Activated T-cell treated with anti-CD3 and anti-CD28 coated beads, Interleukin-2, amount 50 U/mL, for 24 hours (primary cell): ENCODE measurements at regions not wholly inside any gene's neighbourhood (a gene's known extent, or its start where the extent isn't known, plus 50 kb on each side); places are given as distances from the start of the nearest gene placed in this dataset.
A peak's percentile ranks its signal among the peaks of the same experiment; 100 is the strongest.

Experiments used
- DNase-seq: peaks from one replicate; pipeline ENCODE4 v3.0.0-alpha.2; 2020
- H3K27ac Mint-ChIP-seq: 2 replicates; pipeline ENCODE4 v1.8.0; 2020; ENCODE audit warnings: mild to moderate bottlenecking, mixed read lengths
- H3K27me3 Mint-ChIP-seq: 2 replicates; pipeline ENCODE4 v1.8.0; 2020; ENCODE audit warnings: mixed read lengths
- H3K36me3 Mint-ChIP-seq: 2 replicates; pipeline ENCODE4 v1.8.0; 2020; ENCODE audit warnings: low read depth, mixed read lengths
- H3K4me1 Mint-ChIP-seq: 2 replicates; pipeline ENCODE4 v1.8.0; 2020; ENCODE audit warnings: low read depth, mixed read lengths
- H3K4me3 Mint-ChIP-seq: 2 replicates; pipeline ENCODE4 v1.8.0; 2020; ENCODE audit warnings: mild to moderate bottlenecking, moderate library complexity, mixed read lengths
- H3K9me3 Mint-ChIP-seq: 2 replicates; pipeline ENCODE4 v1.8.0; 2020; ENCODE audit warnings: mixed read lengths

GRCh38 chr1:244265507-244265906 lies 186.2 kb downstream of the ADSS2 start:
- DNase-seq, result no peak
- Mint-ChIP-seq H3K4me3 (no peak overlapping the region), H3K36me3 (no peaks in the 10 kb centered on the region), H3K4me1 (no peaks in the 10 kb centered on the region), H3K27ac (no peak overlapping the region), H3K27me3 (no peaks in the 10 kb centered on the region), H3K9me3 (peaks cover 2% of the 10 kb centered on the region)

GRCh38 chr1:244269169-244269568 lies 182.5 kb downstream of the ADSS2 start:
- peaks cover 8% of the 10 kb centered on the region for H3K4me1 Mint-ChIP-seq
- H3K36me3 Mint-ChIP-seq, result no peaks in the 10 kb centered on the region
- no peak overlapping the region for H3K27ac Mint-ChIP-seq
- no peak overlapping the region for H3K4me3 Mint-ChIP-seq
- H3K27me3 Mint-ChIP-seq, result no peaks in the 10 kb centered on the region
- H3K9me3 Mint-ChIP-seq, result peaks cover 6% of the 10 kb centered on the region
- DNase-seq, result no peak

- H3K4me3 Mint-ChIP-seq, result no peak overlapping the region
- DNase-seq, result no peak
- no peaks in the 10 kb centered on the region for H3K27me3 Mint-ChIP-seq
- no peak overlapping the region for H3K27ac Mint-ChIP-seq
- peaks cover 6% of the 10 kb centered on the region for H3K9me3 Mint-ChIP-seq
- peaks cover 8% of the 10 kb centered on the region for H3K4me1 Mint-ChIP-seq
- H3K36me3 Mint-ChIP-seq, result no peaks in the 10 kb centered on the region
These were observed 180.7 kb downstream of the ADSS2 start for GRCh38 chr1:244271004-244271403.

GRCh38 chr1:244271691-244272308 lies 179.9 kb downstream of the ADSS2 start:
- peaks cover 8% of the 10 kb centered on the region for H3K4me1 Mint-ChIP-seq
- H3K27me3 Mint-ChIP-seq, result no peaks in the 10 kb centered on the region
- H3K4me3 Mint-ChIP-seq, result no peak overlapping the region
- peaks cover 6% of the 10 kb centered on the region for H3K9me3 Mint-ChIP-seq
- no peak overlapping the region for H3K27ac Mint-ChIP-seq
- no peaks in the 10 kb centered on the region for H3K36me3 Mint-ChIP-seq
- no peak for DNase-seq

- Mint-ChIP-seq H3K27me3 (no peaks in the 10 kb centered on the region), H3K36me3 (no peaks in the 10 kb centered on the region), H3K4me3 (no peak overlapping the region), H3K4me1 (peaks cover 8% of the 10 kb centered on the region), H3K9me3 (peaks cover 6% of the 10 kb centered on the region), H3K27ac (no peak overlapping the region)
- peak; percentile 74 for DNase-seq
These were observed 179.0 kb downstream of the ADSS2 start for GRCh38 chr1:244272471-244273261.

- H3K4me1 Mint-ChIP-seq, result peaks cover 8% of the 10 kb centered on the region
- H3K27ac Mint-ChIP-seq, result no peak overlapping the region
- peaks cover 6% of the 10 kb centered on the region for H3K9me3 Mint-ChIP-seq
- no peaks in the 10 kb centered on the region for H3K27me3 Mint-ChIP-seq
- no peak overlapping the region for H3K4me3 Mint-ChIP-seq
- H3K36me3 Mint-ChIP-seq, result no peaks in the 10 kb centered on the region
- DNase-seq, result no peak
These were observed 178.4 kb downstream of the ADSS2 start for GRCh38 chr1:244273262-244273844.

- Mint-ChIP-seq H3K4me1 (peaks cover 8% of the 10 kb centered on the region), H3K27me3 (no peaks in the 10 kb centered on the region), H3K36me3 (no peaks in the 10 kb centered on the region), H3K27ac (no peak overlapping the region), H3K4me3 (no peak overlapping the region), H3K9me3 (peaks cover 6% of the 10 kb centered on the region)
- DNase-seq, result no peak
These were observed 177.7 kb downstream of the ADSS2 start for GRCh38 chr1:244273845-244274619.

- no peaks in the 10 kb centered on the region for H3K36me3 Mint-ChIP-seq
- no peaks in the 10 kb centered on the region for H3K9me3 Mint-ChIP-seq
- DNase-seq, result no peak
- H3K4me1 Mint-ChIP-seq, result peaks cover 6% of the 10 kb centered on the region
- no peak overlapping the region for H3K27ac Mint-ChIP-seq
- no peaks in the 10 kb centered on the region for H3K27me3 Mint-ChIP-seq
- H3K4me3 Mint-ChIP-seq, result no peak overlapping the region
These were observed 175.1 kb downstream of the ADSS2 start for GRCh38 chr1:244276646-244277045.

- H3K4me3 Mint-ChIP-seq, result no peak overlapping the region
- DNase-seq, result no peak
- H3K9me3 Mint-ChIP-seq, result no peaks in the 10 kb centered on the region
- H3K27me3 Mint-ChIP-seq, result no peaks in the 10 kb centered on the region
- no peak overlapping the region for H3K27ac Mint-ChIP-seq
- H3K4me1 Mint-ChIP-seq, result no peaks in the 10 kb centered on the region
- no peaks in the 10 kb centered on the region for H3K36me3 Mint-ChIP-seq
These were observed 171.5 kb downstream of the ADSS2 start for GRCh38 chr1:244280201-244280600.

GRCh38 chr1:244280859-244281258 lies 170.8 kb downstream of the ADSS2 start:
- H3K27ac Mint-ChIP-seq, result no peak overlapping the region
- no peak for DNase-seq
- H3K4me1 Mint-ChIP-seq, result no peaks in the 10 kb centered on the region
- no peaks in the 10 kb centered on the region for H3K27me3 Mint-ChIP-seq
- H3K4me3 Mint-ChIP-seq, result no peak overlapping the region
- H3K9me3 Mint-ChIP-seq, result no peaks in the 10 kb centered on the region
- no peaks in the 10 kb centered on the region for H3K36me3 Mint-ChIP-seq

- no peak overlapping the region for H3K27ac Mint-ChIP-seq
- H3K27me3 Mint-ChIP-seq, result no peaks in the 10 kb centered on the region
- no peak for DNase-seq
- H3K4me1 Mint-ChIP-seq, result no peaks in the 10 kb centered on the region
- no peaks in the 10 kb centered on the region for H3K36me3 Mint-ChIP-seq
- peaks cover 6% of the 10 kb centered on the region for H3K9me3 Mint-ChIP-seq
- H3K4me3 Mint-ChIP-seq, result no peak overlapping the region
These were observed 167.9 kb downstream of the ADSS2 start for GRCh38 chr1:244283772-244284171.

- Mint-ChIP-seq H3K4me3 (no peak overlapping the region), H3K4me1 (no peaks in the 10 kb centered on the region), H3K36me3 (no peaks in the 10 kb centered on the region), H3K9me3 (peaks cover 9% of the 10 kb centered on the region), H3K27ac (no peak overlapping the region), H3K27me3 (peaks cover 3% of the 10 kb centered on the region)
- no peak for DNase-seq
These were observed 167.0 kb downstream of the ADSS2 start for GRCh38 chr1:244284641-244285156.

- H3K27ac Mint-ChIP-seq, result no peak overlapping the region
- H3K36me3 Mint-ChIP-seq, result no peaks in the 10 kb centered on the region
- H3K9me3 Mint-ChIP-seq, result peaks cover 9% of the 10 kb centered on the region
- H3K4me1 Mint-ChIP-seq, result peaks cover 6% of the 10 kb centered on the region
- H3K4me3 Mint-ChIP-seq, result no peak overlapping the region
- H3K27me3 Mint-ChIP-seq, result peaks cover 3% of the 10 kb centered on the region
- no peak for DNase-seq
These were observed 165.4 kb downstream of the ADSS2 start for GRCh38 chr1:244286341-244286740.

- DNase-seq, result no peak
- H3K4me1 Mint-ChIP-seq, result peaks cover 10% of the 10 kb centered on the region
- no peak overlapping the region for H3K4me3 Mint-ChIP-seq
- peaks cover 9% of the 10 kb centered on the region for H3K9me3 Mint-ChIP-seq
- H3K36me3 Mint-ChIP-seq, result no peaks in the 10 kb centered on the region
- H3K27me3 Mint-ChIP-seq, result peaks cover 3% of the 10 kb centered on the region
- H3K27ac Mint-ChIP-seq, result no peak overlapping the region
These were observed 164.0 kb downstream of the ADSS2 start for GRCh38 chr1:244287726-244288125.
